GM20000 (cell line): ENCODE measurements at regions not wholly inside any gene's neighbourhood (a gene's known extent, or its start where the extent isn't known, plus 50 kb on each side); places are given as distances from the start of the nearest gene placed in this dataset.

Source experiments
- DNase-seq: peaks from one replicate; pipeline ENCODE4 v3.0.0; 2012; ENCODE audit warnings: low spot score
- TF ChIP-seq, protein P1 (sequence below): IDR thresholded peaks from 2 replicates; pipeline ENCODE4 v1.5.1; 2012; ENCODE audit warnings: mild to moderate bottlenecking, control low read depth; ENCODE audit errors: extremely low read depth, missing control alignments

- no peak for DNase-seq
- TF ChIP-seq, protein P1, sequence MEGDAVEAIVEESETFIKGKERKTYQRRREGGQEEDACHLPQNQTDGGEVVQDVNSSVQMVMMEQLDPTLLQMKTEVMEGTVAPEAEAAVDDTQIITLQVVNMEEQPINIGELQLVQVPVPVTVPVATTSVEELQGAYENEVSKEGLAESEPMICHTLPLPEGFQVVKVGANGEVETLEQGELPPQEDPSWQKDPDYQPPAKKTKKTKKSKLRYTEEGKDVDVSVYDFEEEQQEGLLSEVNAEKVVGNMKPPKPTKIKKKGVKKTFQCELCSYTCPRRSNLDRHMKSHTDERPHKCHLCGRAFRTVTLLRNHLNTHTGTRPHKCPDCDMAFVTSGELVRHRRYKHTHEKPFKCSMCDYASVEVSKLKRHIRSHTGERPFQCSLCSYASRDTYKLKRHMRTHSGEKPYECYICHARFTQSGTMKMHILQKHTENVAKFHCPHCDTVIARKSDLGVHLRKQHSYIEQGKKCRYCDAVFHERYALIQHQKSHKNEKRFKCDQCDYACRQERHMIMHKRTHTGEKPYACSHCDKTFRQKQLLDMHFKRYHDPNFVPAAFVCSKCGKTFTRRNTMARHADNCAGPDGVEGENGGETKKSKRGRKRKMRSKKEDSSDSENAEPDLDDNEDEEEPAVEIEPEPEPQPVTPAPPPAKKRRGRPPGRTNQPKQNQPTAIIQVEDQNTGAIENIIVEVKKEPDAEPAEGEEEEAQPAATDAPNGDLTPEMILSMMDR = no peak
Observed at GRCh38 chr7:138377306-138377705, 82.8 kb upstream of the TRIM24 start.

GRCh38 chr7:138378741-138379559 lies 81.1 kb upstream of the TRIM24 start:
- TF ChIP-seq, protein P1 = no peak
- no peak for DNase-seq

GRCh38 chr7:138382862-138383565 lies 77.0 kb upstream of the TRIM24 start:
- TF ChIP-seq, protein P1 = no peak
- DNase-seq = no peak

- TF ChIP-seq, protein P1 = no peak
- no peak for DNase-seq
Observed at GRCh38 chr7:138386821-138387220, 73.2 kb upstream of the TRIM24 start.

DNA sequence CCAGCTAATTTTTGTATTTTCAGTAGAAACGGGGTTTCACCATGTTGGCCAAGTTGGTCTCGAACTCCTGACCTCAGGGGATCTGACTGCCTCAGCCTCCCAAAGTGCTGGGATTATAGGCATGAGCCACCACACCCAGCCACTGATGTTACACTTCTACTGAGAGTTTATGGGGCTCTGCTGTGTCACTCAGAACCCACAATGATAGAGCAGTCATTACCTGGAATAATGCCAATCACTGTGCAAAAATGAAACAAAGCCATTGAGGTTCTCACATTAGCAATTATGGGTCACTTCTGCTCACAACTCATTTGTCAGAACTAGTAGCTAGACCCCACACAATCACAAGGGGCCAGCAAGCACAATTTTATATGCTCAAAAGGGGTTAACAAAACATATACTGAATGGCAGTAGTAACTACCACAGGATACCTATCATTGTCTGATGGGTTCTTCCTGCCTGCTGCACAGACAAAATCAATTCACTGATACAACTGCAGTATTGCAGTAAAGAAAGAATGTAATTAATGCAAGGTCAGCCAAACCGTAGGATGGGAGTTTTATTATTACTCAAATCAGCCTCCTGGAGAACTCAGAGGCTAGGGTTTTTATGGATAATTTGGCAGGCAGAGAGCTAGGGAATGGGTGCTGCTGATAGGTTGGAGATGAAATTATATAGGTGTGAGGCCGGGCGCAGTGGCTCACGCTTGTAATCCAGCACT lies 72.1 kb upstream of the TRIM24 start:
- DNase-seq = no peak
- TF ChIP-seq, protein P1 = no peak

DNA sequence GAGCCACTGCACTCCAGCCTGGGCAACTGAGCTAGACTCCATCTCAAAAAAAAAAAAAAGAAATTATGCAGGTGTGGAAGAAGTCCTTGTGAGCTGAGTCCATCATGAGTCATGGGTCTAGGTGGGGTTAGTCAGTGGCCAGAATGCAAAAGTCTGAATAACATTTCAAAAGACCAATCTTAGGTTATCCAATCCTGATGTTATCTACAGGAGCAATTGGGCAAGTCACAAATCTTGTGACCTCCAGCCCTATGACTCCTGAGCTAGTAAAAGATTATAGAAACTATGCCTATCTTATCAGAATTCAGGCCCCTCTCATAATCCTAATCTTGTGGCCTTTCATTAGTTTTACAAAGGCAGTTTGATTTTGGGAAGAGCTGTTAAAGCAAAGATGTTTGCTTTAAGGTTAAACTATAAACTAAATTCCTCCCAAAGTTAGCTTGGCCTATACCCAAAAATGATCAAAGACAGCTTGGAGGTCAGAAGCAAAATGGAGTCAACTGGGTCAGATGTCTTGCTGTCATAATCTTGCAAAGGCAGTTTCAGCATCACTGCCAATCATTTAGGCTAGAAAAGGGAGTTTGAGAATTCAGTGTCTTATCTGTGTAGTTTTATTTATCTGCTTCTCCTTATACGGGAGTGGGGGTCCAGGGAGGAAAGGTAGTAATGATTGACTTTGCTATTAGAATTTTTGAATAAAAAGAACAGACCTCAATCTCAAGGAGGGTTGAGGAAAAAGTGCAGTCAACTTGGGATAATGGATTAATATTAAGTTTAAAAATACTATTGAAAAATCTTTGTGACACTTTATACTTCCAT lies 71.2 kb upstream of the TRIM24 start:
- DNase-seq = no peak
- TF ChIP-seq, protein P1 = no peak
